Astrocyte (in vitro differentiated cells and primary cell): ENCODE measurements at regions not wholly inside any gene's neighbourhood (a gene's known extent, or its start where the extent isn't known, plus 50 kb on each side); places are given as distances from the start of the nearest gene placed in this dataset.

Source experiments
- DNase-seq: peaks from one replicate; pipeline ENCODE4 v3.0.0-alpha.2; 2010; ENCODE audit warnings: low read depth
- FAIRE-seq: peaks from 2 replicates; lab custom pipeline; 2011; peaks lifted over from hg19 to GRCh38; lab: Jason Lieb, UNC
- H2AFZ ChIP-seq: 2 replicates; pipeline ENCODE4 v1.6.0; 2012; ENCODE audit warnings: low read depth, low read length, inconsistent platforms
- H3K27ac ChIP-seq: 2 replicates; pipeline ENCODE4 v1.5.1; 2011; ENCODE audit warnings: low read depth, low read length, inconsistent platforms
- H3K27me3 ChIP-seq: 2 replicates; pipeline ENCODE4 v1.6.0; 2011; ENCODE audit warnings: low read length, inconsistent platforms; ENCODE audit not compliant: insufficient read depth
- H3K36me3 ChIP-seq: 2 replicates; pipeline ENCODE4 v1.5.1; 2011; ENCODE audit warnings: low read length, inconsistent platforms; ENCODE audit not compliant: insufficient read depth
- H3K4me1 ChIP-seq: 2 replicates; pipeline ENCODE4 v1.5.1; 2011; ENCODE audit warnings: low read length, inconsistent platforms; ENCODE audit not compliant: insufficient read depth
- H3K4me2 ChIP-seq: 2 replicates; pipeline ENCODE4 v1.6.0; 2012; ENCODE audit warnings: low read length, inconsistent platforms
- H3K4me3 ChIP-seq: 2 replicates; pipeline ENCODE4 v1.5.1; 2011; ENCODE audit warnings: low read depth, mild to moderate bottlenecking, low read length, inconsistent platforms; ENCODE audit not compliant: insufficient read depth
- H3K79me2 ChIP-seq: 2 replicates; pipeline ENCODE4 v1.6.0; 2012; ENCODE audit warnings: mild to moderate bottlenecking, low read length, inconsistent platforms; ENCODE audit not compliant: insufficient read depth
- H3K9ac ChIP-seq: 2 replicates; pipeline ENCODE4 v1.6.0; 2012; ENCODE audit warnings: mild to moderate bottlenecking, low read length, inconsistent platforms
- H3K9me3 ChIP-seq: 2 replicates; pipeline ENCODE4 v1.5.1; 2012; ENCODE audit warnings: low read depth, mild to moderate bottlenecking, low read length, inconsistent platforms; ENCODE audit not compliant: insufficient read depth
- H4K20me1 ChIP-seq: 2 replicates; pipeline ENCODE4 v1.6.0; 2012; ENCODE audit warnings: low read length, inconsistent platforms; ENCODE audit not compliant: insufficient read depth
- H3K27ac Mint-ChIP-seq: one replicate; pipeline ENCODE4 v1.8.0; 2021; ENCODE audit warnings: mild to moderate bottlenecking, mixed read lengths; ENCODE audit not compliant: unreplicated experiment
- H3K27me3 Mint-ChIP-seq: one replicate; pipeline ENCODE4 v1.8.0; 2021; ENCODE audit warnings: low read depth, mixed read lengths; ENCODE audit not compliant: unreplicated experiment
- H3K36me3 Mint-ChIP-seq: one replicate; pipeline ENCODE4 v1.8.0; 2021; ENCODE audit warnings: low read depth, mixed read lengths; ENCODE audit not compliant: unreplicated experiment
- H3K4me1 Mint-ChIP-seq: one replicate; pipeline ENCODE4 v1.8.0; 2021; ENCODE audit warnings: low read depth, mixed read lengths; ENCODE audit not compliant: unreplicated experiment
- H3K4me3 Mint-ChIP-seq: one replicate; pipeline ENCODE4 v1.8.0; 2021; ENCODE audit warnings: mild to moderate bottlenecking, moderate library complexity, mixed read lengths; ENCODE audit not compliant: unreplicated experiment
- H3K9me3 Mint-ChIP-seq: one replicate; pipeline ENCODE4 v1.8.0; 2021; ENCODE audit warnings: mild to moderate bottlenecking, mixed read lengths; ENCODE audit not compliant: unreplicated experiment
- CTCF ChIP-seq: IDR thresholded peaks from 2 replicates; pipeline ENCODE4 v1.5.1; 2011; ENCODE audit warnings: low read depth, mild to moderate bottlenecking, inconsistent platforms, low read length, moderate library complexity; ENCODE audit not compliant: insufficient read depth
- EZH2 ChIP-seq: IDR thresholded peaks from 2 replicates; pipeline ENCODE4 v1.6.1; 2012; ENCODE audit warnings: mild to moderate bottlenecking, low read length, inconsistent platforms; ENCODE audit not compliant: insufficient read depth

GRCh38 chr5:164224236-164224635, 718.8 kb downstream of the MAT2B start:
- Histone ChIP-seq H3K4me2 (no peak overlapping the region), H3K9ac (no peak overlapping the region), H3K36me3 (no peaks in the 10 kb centered on the region), H3K4me3 (no peak overlapping the region), H3K79me2 (no peaks in the 10 kb centered on the region), H3K4me1 (no peaks in the 10 kb centered on the region), H3K27ac (no peak overlapping the region), H3K27me3 (no peaks in the 10 kb centered on the region), H2AFZ (no peak overlapping the region), H3K9me3 (peaks cover 3% of the 10 kb centered on the region), H4K20me1 (no peaks in the 10 kb centered on the region)
- TF ChIP-seq EZH2 = no peak
- TF ChIP-seq CTCF = no peak
- H3K27me3 Mint-ChIP-seq = no peaks in the 10 kb centered on the region
- H3K36me3 Mint-ChIP-seq = no peaks in the 10 kb centered on the region
- H3K27ac Mint-ChIP-seq = no peak overlapping the region
- no peaks in the 10 kb centered on the region for H3K9me3 Mint-ChIP-seq
- DNase-seq (no peak), FAIRE-seq (no peak)
- no peaks in the 10 kb centered on the region for H3K4me1 Mint-ChIP-seq
- H3K4me3 Mint-ChIP-seq = no peak overlapping the region

- no peaks in the 10 kb centered on the region for H3K4me1 Mint-ChIP-seq
- no peaks in the 10 kb centered on the region for H3K79me2 ChIP-seq
- DNase-seq = no peak
- no peak overlapping the region for H3K27ac ChIP-seq
- no peaks in the 10 kb centered on the region for H3K36me3 ChIP-seq
- no peak overlapping the region for H3K4me3 Mint-ChIP-seq
- H3K4me2 ChIP-seq = no peak overlapping the region
- no peaks in the 10 kb centered on the region for H3K9me3 Mint-ChIP-seq
- H3K27me3 Mint-ChIP-seq = no peaks in the 10 kb centered on the region
- H3K9me3 ChIP-seq = peaks cover 3% of the 10 kb centered on the region
- no peak overlapping the region for H3K4me3 ChIP-seq
- no peak for FAIRE-seq
- no peaks in the 10 kb centered on the region for H4K20me1 ChIP-seq
- H3K27me3 ChIP-seq = no peaks in the 10 kb centered on the region
- no peak overlapping the region for H3K27ac Mint-ChIP-seq
- no peak overlapping the region for H2AFZ ChIP-seq
- TF ChIP-seq EZH2 (no peak), CTCF (no peak)
- no peaks in the 10 kb centered on the region for H3K4me1 ChIP-seq
- no peak overlapping the region for H3K9ac ChIP-seq
- H3K36me3 Mint-ChIP-seq = no peaks in the 10 kb centered on the region
These were observed 719.4 kb downstream of the MAT2B start for GRCh38 chr5:164224772-164225171.

- Histone ChIP-seq H3K4me1 (peaks cover 5% of the 10 kb centered on the region), H3K27ac (no peak overlapping the region), H4K20me1 (no peaks in the 10 kb centered on the region), H3K4me2 (no peak overlapping the region), H3K27me3 (no peaks in the 10 kb centered on the region), H2AFZ (no peak overlapping the region), H3K79me2 (no peaks in the 10 kb centered on the region), H3K4me3 (no peak overlapping the region), H3K36me3 (no peaks in the 10 kb centered on the region), H3K9me3 (peaks cover 3% of the 10 kb centered on the region), H3K9ac (no peak overlapping the region)
- no peak for DNase-seq
- Mint-ChIP-seq H3K4me1 (peaks cover 17% of the 10 kb centered on the region), H3K27me3 (no peaks in the 10 kb centered on the region), H3K9me3 (no peaks in the 10 kb centered on the region), H3K27ac (no peak overlapping the region), H3K4me3 (no peak overlapping the region), H3K36me3 (no peaks in the 10 kb centered on the region)
- FAIRE-seq = no peak
- no peak for TF ChIP-seq CTCF
- TF ChIP-seq EZH2 = no peak
These were observed 724.9 kb downstream of the MAT2B start for GRCh38 chr5:164230341-164230740.
